CD14-positive monocyte (primary cell): ENCODE measurements at regions not wholly inside any gene's neighbourhood (a gene's known extent, or its start where the extent isn't known, plus 50 kb on each side); places are given as distances from the start of the nearest gene placed in this dataset.

Experiments used
- DNase-seq, 3 donors: peaks; one replicate each; pipeline ENCODE4 v3.0.0-alpha.2; 2011 to 2022
- H2AFZ ChIP-seq: 2 replicates; pipeline ENCODE4 v1.6.0; 2012; ENCODE audit warnings: mild to moderate bottlenecking, low read depth, low read length, inconsistent platforms; ENCODE audit not compliant: insufficient read depth, poor library complexity, severe bottlenecking
- H3K27ac ChIP-seq, 2 donors: 1 replicate in 1 of 2; 2 replicates in 1 of 2; pipeline ENCODE4 v1.5.1; 2012 to 2013; ENCODE audit warnings: low read length in 2 of 2, control low read depth in 1 of 2, inconsistent platforms in 1 of 2, low read depth in 1 of 2, mild to moderate bottlenecking in 1 of 2
- H3K27me3 ChIP-seq, 2 donors: one replicate each; pipeline versions ENCODE4 v1.6.0 to v1.6.1; 2011 to 2013; ENCODE audit warnings: low read length in 2 of 2; ENCODE audit not compliant: control insufficient read depth in 2 of 2, insufficient read depth in 2 of 2
- H3K36me3 ChIP-seq, 2 donors: replicated peaks in 1 of 2; 1 replicate in 1 of 2; 2 replicates in 1 of 2; pipeline versions ENCODE4 v1.5.1 to v1.6.1; 2012 to 2013; ENCODE audit warnings: low read length in 2 of 2, control low read depth in 1 of 2, inconsistent platforms in 1 of 2, mild to moderate bottlenecking in 1 of 2; ENCODE audit not compliant: insufficient read depth in 2 of 2, control insufficient read depth in 1 of 2
- H3K4me1 ChIP-seq, 2 donors: 1 replicate in 1 of 2; 2 replicates in 1 of 2; pipeline versions ENCODE4 v1.5.1 to v1.6.1; 2012 to 2013; ENCODE audit warnings: low read length in 2 of 2, control low read depth in 1 of 2, inconsistent platforms in 1 of 2, mild to moderate bottlenecking in 1 of 2, moderate library complexity in 1 of 2; ENCODE audit not compliant: insufficient read depth in 2 of 2, control insufficient read depth in 1 of 2
- H3K4me2 ChIP-seq: replicated peaks from 2 replicates; pipeline ENCODE3; 2012; ENCODE audit warnings: low read length, moderate library complexity, mild to moderate bottlenecking; ENCODE audit not compliant: poor library complexity, severe bottlenecking; ENCODE audit errors: extremely low read depth
- H3K4me3 ChIP-seq, 3 experiments: fragments of 200-600 bp in 1 of 3; sonication (generic) in 1 of 3; replicated peaks in 1 of 3; 1 replicate in 2 of 3; 2 replicates in 1 of 3; pipeline ENCODE4 v1.5.1; 2011 to 2013; ENCODE audit warnings: low read length in 3 of 3, mild to moderate bottlenecking in 3 of 3, control low read depth in 2 of 3, low read depth in 2 of 3, inconsistent platforms in 1 of 3, moderate library complexity in 1 of 3
- H3K79me2 ChIP-seq: 2 replicates; pipeline ENCODE4 v1.6.0; 2012; ENCODE audit warnings: mild to moderate bottlenecking, control low read depth, inconsistent platforms, low read length, moderate library complexity; ENCODE audit not compliant: insufficient read depth
- H3K9ac ChIP-seq: 2 replicates; pipeline ENCODE4 v1.6.0; 2017; ENCODE audit warnings: low read length, mild to moderate bottlenecking; ENCODE audit not compliant: insufficient read depth, poor library complexity, severe bottlenecking
- H3K9me3 ChIP-seq, 2 donors: replicated peaks in 1 of 2; 1 replicate in 1 of 2; 2 replicates in 1 of 2; pipeline versions ENCODE4 v1.5.1 to v1.6.1; 2012 to 2013; ENCODE audit warnings: low read length in 2 of 2, control low read depth in 1 of 2; ENCODE audit not compliant: control insufficient read depth in 1 of 2, insufficient read depth in 1 of 2
- H4K20me1 ChIP-seq: 2 replicates; pipeline ENCODE4 v1.6.0; 2012; ENCODE audit warnings: mild to moderate bottlenecking, low read length, control low read depth, moderate library complexity; ENCODE audit not compliant: insufficient read depth
- H3K27ac Mint-ChIP-seq, 7 donors: one replicate each; pipeline ENCODE4 v1.8.0; 2020; ENCODE audit warnings: mild to moderate bottlenecking in 7 of 7, mixed read lengths in 7 of 7, moderate library complexity in 6 of 7, inconsistent platforms in 2 of 7
- H3K27me3 Mint-ChIP-seq, 3 donors: one replicate each; pipeline ENCODE4 v1.8.0; 2021 to 2022; ENCODE audit warnings: low read depth in 3 of 3, mild to moderate bottlenecking in 3 of 3, mixed read lengths in 3 of 3, moderate library complexity in 3 of 3, inconsistent platforms in 1 of 3
- H3K36me3 Mint-ChIP-seq, 2 donors: one replicate each; pipeline ENCODE4 v1.8.0; 2020; ENCODE audit warnings: mixed read lengths in 2 of 2, inconsistent platforms in 1 of 2, mild to moderate bottlenecking in 1 of 2
- H3K4me1 Mint-ChIP-seq: one replicate; pipeline ENCODE4 v1.8.0; 2020; ENCODE audit warnings: mild to moderate bottlenecking, mixed read lengths
- H3K4me3 Mint-ChIP-seq, 2 donors: one replicate each; pipeline ENCODE4 v1.8.0; 2020; ENCODE audit warnings: mild to moderate bottlenecking in 2 of 2, mixed read lengths in 2 of 2, moderate library complexity in 1 of 2
- H3K9me3 Mint-ChIP-seq, 7 donors: one replicate each; pipeline ENCODE4 v1.8.0; 2020 to 2022; ENCODE audit warnings: mixed read lengths in 7 of 7, mild to moderate bottlenecking in 6 of 7, moderate library complexity in 6 of 7, inconsistent platforms in 2 of 7
- CTCF ChIP-seq: fragments of 200-600 bp; IDR thresholded peaks from one replicate; pipeline ENCODE4 v1.8.0; 2022; ENCODE audit warnings: antibody characterized with exemption, mild to moderate bottlenecking
- WGBS: methylation state at CpG from one replicate; pipeline ENCODE4 v1.1.5; 2013; ENCODE audit warnings: missing lambda C conversion rate; ENCODE audit not compliant: insufficient coverage; 5-methylcytosine and 5-hydroxymethylcytosine counted together
- intact Hi-C, 2 donors: fragments of 100-400 bp; cut with micrococcal nuclease; formaldehyde crosslinking; loops; one replicate each; pipeline versions ENCODE4 v1.15.0 to v1.15.1; 2023

GRCh38 chr22:27173530-27173929 is 516.1 kb downstream of the MIAT start:
- H3K36me3 ChIP-seq: no peaks in the 10 kb centered on the region
- no peaks in the 10 kb centered on the region for H3K79me2 ChIP-seq
- H3K4me2 ChIP-seq: no peak overlapping the region
- DNase-seq: no peak
- peaks cover 17 to 40% (median 21%) of the 10 kb centered on the region in 3 donors for H3K27me3 Mint-ChIP-seq
- no peak for TF ChIP-seq CTCF
- H3K9me3 Mint-ChIP-seq: no peaks in the 10 kb centered on the region
- H3K9ac ChIP-seq: no peak overlapping the region
- no peaks in the 10 kb centered on the region for H3K36me3 Mint-ChIP-seq
- no peaks in the 10 kb centered on the region for H3K4me1 Mint-ChIP-seq
- H2AFZ ChIP-seq: no peak overlapping the region
- H3K4me3 Mint-ChIP-seq: no peak overlapping the region
- H3K27ac ChIP-seq: no peak overlapping the region
- intact Hi-C loops: no loop called here
- WGBS: 61% methylated on average over 3 of the region's 5 CpGs
- H3K4me3 ChIP-seq: no peak overlapping the region
- no peaks in the 10 kb centered on the region for H3K4me1 ChIP-seq
- no peaks in the 10 kb centered on the region for H4K20me1 ChIP-seq
- H3K27me3 ChIP-seq: peaks cover 20 to 28% of the 10 kb centered on the region in 2 donors
- H3K27ac Mint-ChIP-seq: no peak overlapping the region
- no peaks in the 10 kb centered on the region for H3K9me3 ChIP-seq

- H3K4me1 Mint-ChIP-seq: no peaks in the 10 kb centered on the region
- no peaks in the 10 kb centered on the region for H4K20me1 ChIP-seq
- TF ChIP-seq CTCF: no peak
- H3K4me2 ChIP-seq: no peak overlapping the region
- H3K9ac ChIP-seq: no peak overlapping the region
- no peak for DNase-seq
- no peak overlapping the region for H3K27ac Mint-ChIP-seq
- H3K79me2 ChIP-seq: no peaks in the 10 kb centered on the region
- H3K36me3 Mint-ChIP-seq: no peaks in the 10 kb centered on the region
- H3K36me3 ChIP-seq: no peaks in the 10 kb centered on the region
- no peak overlapping the region for H3K4me3 ChIP-seq
- no peaks in the 10 kb centered on the region for H3K9me3 ChIP-seq
- no peak overlapping the region for H3K27ac ChIP-seq
- H3K27me3 Mint-ChIP-seq: peaks cover 19 to 40% (median 23%) of the 10 kb centered on the region in 3 donors
- H3K9me3 Mint-ChIP-seq: no peaks in the 10 kb centered on the region
- H2AFZ ChIP-seq: no peak overlapping the region
- intact Hi-C loops: no loop called here
- H3K27me3 ChIP-seq: peaks cover 20 to 31% of the 10 kb centered on the region in 2 donors
- H3K4me1 ChIP-seq: no peaks in the 10 kb centered on the region
- H3K4me3 Mint-ChIP-seq: peak overlapping the region in 1 of 2 donors; percentile 44
- 78% methylated on average over 7 of the region's 17 CpGs for WGBS
Observed at GRCh38 chr22:27175021-27175838, 517.8 kb downstream of the MIAT start.
